ENCODE measurements at regions not wholly inside any gene's neighbourhood (a gene's known extent, or its start where the extent isn't known, plus 50 kb on each side); places are given as distances from the start of the nearest gene placed in this dataset.
"Not testable (repeated sequence)": the region's sequence is repeated elsewhere in the genome, so short reads cannot be mapped to it uniquely, and the experiment has no call there.

DNA sequence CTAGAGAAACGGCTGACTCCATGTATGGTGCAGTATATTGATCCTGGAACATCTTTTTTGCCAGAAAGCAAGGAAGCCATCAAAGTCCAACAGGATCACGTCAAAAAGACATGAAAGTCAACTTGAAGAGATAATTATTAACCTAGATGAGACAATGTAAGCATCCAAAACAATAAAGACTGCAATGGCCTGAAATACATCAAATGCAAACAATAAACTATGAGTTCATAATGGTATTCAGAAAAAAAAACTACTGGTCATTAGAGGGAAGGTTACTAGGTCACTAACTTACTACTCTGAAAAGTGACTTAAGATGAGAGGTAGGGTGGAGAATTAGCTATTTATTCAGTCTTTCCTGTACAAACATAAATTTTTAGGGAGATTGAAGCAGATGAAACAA, 75.3 kb upstream of the OR4F16 start:
- POLR2A ChIA-PET; H3K9me3 ChIP-seq; BruUV-seq (replicated peaks); CTCF ChIA-PET; DNase-seq; H3K4me3 ChIP-seq (ENCODE audit: low read depth, low read length); H3K4me1 Mint-ChIP-seq (ENCODE audit: low read depth, unreplicated experiment); H3K36me3 ChIP-seq (ENCODE audit: control insufficient read depth, insufficient read depth, low read length); H3K36me3 Mint-ChIP-seq (ENCODE audit: insufficient read depth, unreplicated experiment); H3K4me1 ChIP-seq; H3K27me3 ChIP-seq (replicated peaks; ENCODE audit: control insufficient read depth, insufficient read depth, low read length); H3K4me3 Mint-ChIP-seq (ENCODE audit: unreplicated experiment); H3K27me3 Mint-ChIP-seq (ENCODE audit: insufficient read depth, unreplicated experiment); H3K9me3 Mint-ChIP-seq (ENCODE audit: unreplicated experiment); intact Hi-C loops (cut with micrococcal nuclease; ENCODE audit: unreplicated experiment); H3K27ac Mint-ChIP-seq (ENCODE audit: unreplicated experiment): not testable (repeated sequence)

DNA sequence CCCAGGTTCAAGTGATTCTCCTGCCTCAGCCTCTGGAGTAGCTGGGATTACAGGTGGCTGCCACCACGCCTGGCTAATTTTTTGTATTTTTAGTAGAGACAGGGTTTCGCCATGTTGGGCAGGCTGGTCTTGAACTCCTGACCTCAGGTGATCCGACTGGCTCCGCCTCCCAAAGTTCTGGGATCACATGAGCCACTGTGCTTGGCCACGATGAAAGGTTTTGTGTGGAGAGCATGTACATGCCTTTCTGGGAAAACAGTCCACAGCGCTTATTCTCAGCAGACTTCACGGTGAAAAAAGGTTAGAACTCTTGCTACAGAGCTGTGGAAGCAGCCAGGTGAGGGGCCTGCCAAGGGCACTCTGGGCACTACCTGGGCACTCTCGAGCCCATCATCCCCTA, 85.0 kb upstream of the OR4F16 start:
- CTCF ChIA-PET, POLR2A ChIA-PET: not testable (repeated sequence)

DNA sequence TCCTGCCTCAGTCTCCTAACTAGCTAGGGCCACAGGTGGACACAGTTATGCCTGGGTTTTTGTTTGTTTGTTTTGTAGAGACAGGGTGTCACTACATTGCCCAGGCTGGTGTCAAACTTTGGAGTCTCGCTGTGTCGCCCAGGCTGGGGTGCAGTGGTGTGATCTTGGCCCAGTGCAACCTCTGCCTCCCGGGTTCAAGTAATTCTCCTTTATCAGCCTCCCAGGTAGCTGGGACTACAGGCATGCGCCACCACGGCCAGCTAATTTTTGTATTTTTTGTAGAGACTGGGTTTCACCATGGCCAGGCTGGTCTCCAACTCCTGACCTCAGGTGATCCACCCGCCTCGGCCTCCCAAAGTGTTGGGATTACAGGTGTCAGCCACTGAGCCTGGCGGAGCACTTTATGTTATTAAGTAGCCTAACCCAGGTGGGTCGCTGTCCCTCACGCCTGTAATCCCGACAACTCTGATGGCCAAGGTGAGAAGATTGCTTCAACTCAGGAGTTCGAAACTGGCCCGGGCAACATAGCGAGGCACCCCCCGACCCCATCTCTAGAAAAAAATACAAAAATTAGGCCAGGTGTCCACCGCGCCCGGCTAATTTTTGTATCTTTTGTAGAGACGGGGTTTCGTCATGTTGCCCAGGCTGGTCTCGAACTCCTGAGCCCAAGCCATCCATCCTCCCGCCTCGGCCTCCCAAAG, 91.2 kb upstream of the OR4F16 start:
- H3K4me3 Mint-ChIP-seq (ENCODE audit: unreplicated experiment); H3K27me3 Mint-ChIP-seq (ENCODE audit: insufficient read depth, unreplicated experiment); H3K4me1 Mint-ChIP-seq (ENCODE audit: low read depth, unreplicated experiment); H3K27ac Mint-ChIP-seq (ENCODE audit: unreplicated experiment); H3K4me1 ChIP-seq; H3K9me3 ChIP-seq; H3K27me3 ChIP-seq (replicated peaks; ENCODE audit: control insufficient read depth, insufficient read depth, low read length); POLR2A ChIA-PET; CTCF ChIA-PET; DNase-seq; H3K36me3 Mint-ChIP-seq (ENCODE audit: insufficient read depth, unreplicated experiment); H3K36me3 ChIP-seq (ENCODE audit: control insufficient read depth, insufficient read depth, low read length); H3K9me3 Mint-ChIP-seq (ENCODE audit: unreplicated experiment); BruUV-seq (replicated peaks): not testable (repeated sequence)
- peak overlapping the region; percentile 47 for H3K4me3 ChIP-seq (ENCODE audit: low read depth, low read length)
- intact Hi-C loops (cut with micrococcal nuclease; ENCODE audit: unreplicated experiment): loop anchor here (10.0 kb wide), 1 partner anchor 67 kb away; no protein-coding TSS in a partner anchor

More for the DNA sequence above, 85.0 kb upstream of the OR4F16 start:
- not testable (repeated sequence) for H3K4me1 ChIP-seq; H3K4me3 Mint-ChIP-seq (ENCODE audit: unreplicated experiment); H3K36me3 Mint-ChIP-seq (ENCODE audit: insufficient read depth, unreplicated experiment); H3K36me3 ChIP-seq (ENCODE audit: control insufficient read depth, insufficient read depth, low read length); H3K27me3 Mint-ChIP-seq (ENCODE audit: insufficient read depth, unreplicated experiment); H3K27me3 ChIP-seq (replicated peaks; ENCODE audit: control insufficient read depth, insufficient read depth, low read length); DNase-seq; H3K4me3 ChIP-seq (ENCODE audit: low read depth, low read length); H3K9me3 ChIP-seq; H3K9me3 Mint-ChIP-seq (ENCODE audit: unreplicated experiment); BruUV-seq (replicated peaks); H3K27ac Mint-ChIP-seq (ENCODE audit: unreplicated experiment); H3K4me1 Mint-ChIP-seq (ENCODE audit: low read depth, unreplicated experiment)
- intact Hi-C loops (cut with micrococcal nuclease; ENCODE audit: unreplicated experiment): loop anchor here (10.0 kb wide), 1 partner anchor 73 kb away; no protein-coding TSS in a partner anchor

DNA sequence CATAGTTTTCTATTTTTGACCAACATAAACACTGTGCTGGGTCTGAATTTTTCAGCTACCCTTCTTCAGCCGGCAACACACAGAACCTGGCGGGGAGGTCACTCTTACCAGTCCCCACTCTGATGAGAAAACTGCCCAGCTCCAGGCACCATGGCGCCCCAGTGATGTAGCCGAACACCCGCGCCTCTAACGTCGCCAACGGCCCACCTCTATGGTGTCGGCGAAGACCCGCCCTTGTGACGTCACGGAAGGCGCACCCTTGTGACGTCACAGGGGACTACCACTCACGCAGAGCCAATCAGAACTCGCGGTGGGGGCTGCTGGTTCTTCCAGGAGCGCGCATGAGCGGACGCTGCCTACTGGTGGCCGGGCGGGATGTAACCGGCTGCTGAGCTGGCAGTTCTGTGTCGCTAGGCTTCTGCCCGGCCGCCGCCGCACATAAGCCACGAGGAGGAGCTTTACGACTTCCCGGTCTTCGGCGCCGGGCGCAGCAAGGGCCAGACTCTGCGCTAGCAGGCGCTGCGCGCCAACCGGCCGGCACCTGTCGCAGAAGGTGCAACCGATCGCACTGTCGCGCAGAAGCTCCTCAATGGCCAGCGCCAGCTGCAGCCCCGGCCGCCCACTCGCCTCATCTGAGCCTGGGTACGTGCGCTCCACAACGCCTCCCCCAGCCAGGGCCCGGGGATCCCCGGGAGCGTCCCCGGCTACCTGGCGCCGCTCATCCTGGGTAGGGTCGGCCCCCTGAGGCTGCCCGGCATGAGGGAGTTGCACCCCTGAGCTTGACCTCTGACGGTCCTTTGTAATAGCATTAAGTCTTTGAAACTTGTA, 92.2 kb upstream of the OR4F16 start:
- H3K4me1 Mint-ChIP-seq (ENCODE audit: low read depth, unreplicated experiment); BruUV-seq (replicated peaks); H3K36me3 ChIP-seq (ENCODE audit: control insufficient read depth, insufficient read depth, low read length); H3K9me3 ChIP-seq; H3K27me3 ChIP-seq (replicated peaks; ENCODE audit: control insufficient read depth, insufficient read depth, low read length); H3K9me3 Mint-ChIP-seq (ENCODE audit: unreplicated experiment); CTCF ChIA-PET; H3K4me1 ChIP-seq; H3K36me3 Mint-ChIP-seq (ENCODE audit: insufficient read depth, unreplicated experiment); H3K27me3 Mint-ChIP-seq (ENCODE audit: insufficient read depth, unreplicated experiment): not testable (repeated sequence)
- TF ChIP-seq, protein P1, sequence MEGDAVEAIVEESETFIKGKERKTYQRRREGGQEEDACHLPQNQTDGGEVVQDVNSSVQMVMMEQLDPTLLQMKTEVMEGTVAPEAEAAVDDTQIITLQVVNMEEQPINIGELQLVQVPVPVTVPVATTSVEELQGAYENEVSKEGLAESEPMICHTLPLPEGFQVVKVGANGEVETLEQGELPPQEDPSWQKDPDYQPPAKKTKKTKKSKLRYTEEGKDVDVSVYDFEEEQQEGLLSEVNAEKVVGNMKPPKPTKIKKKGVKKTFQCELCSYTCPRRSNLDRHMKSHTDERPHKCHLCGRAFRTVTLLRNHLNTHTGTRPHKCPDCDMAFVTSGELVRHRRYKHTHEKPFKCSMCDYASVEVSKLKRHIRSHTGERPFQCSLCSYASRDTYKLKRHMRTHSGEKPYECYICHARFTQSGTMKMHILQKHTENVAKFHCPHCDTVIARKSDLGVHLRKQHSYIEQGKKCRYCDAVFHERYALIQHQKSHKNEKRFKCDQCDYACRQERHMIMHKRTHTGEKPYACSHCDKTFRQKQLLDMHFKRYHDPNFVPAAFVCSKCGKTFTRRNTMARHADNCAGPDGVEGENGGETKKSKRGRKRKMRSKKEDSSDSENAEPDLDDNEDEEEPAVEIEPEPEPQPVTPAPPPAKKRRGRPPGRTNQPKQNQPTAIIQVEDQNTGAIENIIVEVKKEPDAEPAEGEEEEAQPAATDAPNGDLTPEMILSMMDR (IDR thresholded peaks at IDR 0.05; ENCODE audit: insufficient read depth in 1 of 2, low read depth in 1 of 2, low read length in 1 of 2, severe bottlenecking in 1 of 2, unreplicated experiment in 1 of 2): peak in 1 of 2 experiments; percentile 25
- DNase-seq: peak; percentile 98 to 99
- peak overlapping the region; percentile 69 for H3K4me3 ChIP-seq (ENCODE audit: low read depth, low read length)
- Mint-ChIP-seq H3K27ac (ENCODE audit: unreplicated experiment) (peak overlapping the region; percentile 97), H3K4me3 (ENCODE audit: unreplicated experiment) (peak overlapping the region; percentile 83)
- POLR2A ChIA-PET: interaction anchor here (1.4 kb wide), 1 partner anchor 49 kb away, joined by 5 read pairs; no protein-coding TSS in a partner anchor
- intact Hi-C loops (cut with micrococcal nuclease; ENCODE audit: unreplicated experiment): loop anchor here (10.0 kb wide), 1 partner anchor 66 kb away; no protein-coding TSS in a partner anchor

DNA sequence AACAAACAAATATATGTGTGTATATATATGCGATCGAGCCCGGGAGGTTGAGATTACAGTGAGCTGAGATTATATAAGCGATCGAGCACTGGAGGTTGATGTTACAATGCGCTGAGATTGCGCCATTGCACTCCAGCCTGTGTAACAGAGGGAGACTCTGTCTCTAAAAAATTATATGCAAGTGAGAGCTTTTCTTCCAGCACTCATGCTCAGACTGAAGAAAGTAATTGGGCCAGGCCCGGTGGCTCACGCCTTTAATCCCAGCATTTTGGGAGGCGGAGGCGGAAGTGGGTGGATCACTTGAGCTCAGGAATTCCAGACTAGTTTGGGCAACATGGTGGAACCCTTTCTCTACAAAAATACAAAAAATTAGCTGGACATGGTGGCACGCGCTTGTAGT, 93.2 kb upstream of the OR4F16 start:
- H3K36me3 ChIP-seq (ENCODE audit: control insufficient read depth, insufficient read depth, low read length); H3K9me3 ChIP-seq; CTCF ChIA-PET; H3K9me3 Mint-ChIP-seq (ENCODE audit: unreplicated experiment); H3K36me3 Mint-ChIP-seq (ENCODE audit: insufficient read depth, unreplicated experiment); H3K4me1 ChIP-seq; H3K27me3 ChIP-seq (replicated peaks; ENCODE audit: control insufficient read depth, insufficient read depth, low read length); H3K27me3 Mint-ChIP-seq (ENCODE audit: insufficient read depth, unreplicated experiment); BruUV-seq (replicated peaks); H3K4me1 Mint-ChIP-seq (ENCODE audit: low read depth, unreplicated experiment): not testable (repeated sequence)
- peak; percentile 31 to 35 for DNase-seq
- Mint-ChIP-seq H3K27ac (ENCODE audit: unreplicated experiment) (peak overlapping the region; percentile 97), H3K4me3 (ENCODE audit: unreplicated experiment) (peak overlapping the region; percentile 83)
- intact Hi-C loops (cut with micrococcal nuclease; ENCODE audit: unreplicated experiment): loop anchor here (10.0 kb wide), 1 partner anchor 65 kb away; no protein-coding TSS in a partner anchor
- peak overlapping the region; percentile 33 for H3K4me3 ChIP-seq (ENCODE audit: low read depth, low read length)
- POLR2A ChIA-PET: interaction anchor here (1.4 kb wide), 1 partner anchor 48 kb away, joined by 5 read pairs; no protein-coding TSS in a partner anchor

Measured in Caco-2 (cell line).